A549 (cell line): ENCODE measurements at regions not wholly inside any gene's neighbourhood (a gene's known extent, or its start where the extent isn't known, plus 50 kb on each side); places are given as distances from the start of the nearest gene placed in this dataset.

Experiments used
- ATAC-seq, 2 experiments: fragments of 200-7000 bp in 1 of 2; fragments of >200 bp in 1 of 2; cut with Nextera tagmentation in 1 of 2; cut with Tn5 transposase in 1 of 2; 3 replicates each; pipeline versions ENCODE4 v1.8.0 to v1.9.1; 2018 to 2020; ENCODE audit warnings: mild to moderate bottlenecking in 1 of 2, moderate library complexity in 1 of 2
- CTCF ChIA-PET: fragments of 300-600 bp; sonication (Branson Sonifier 250); formaldehyde crosslinking; extraction: SDS; loops from one replicate; lab custom pipeline; 2021; ENCODE audit warnings: antibody characterized with exemption, inconsistent platforms; lab: Yijun Ruan, JAX
- POLR2A ChIA-PET: fragments of 350-600 bp; formaldehyde crosslinking; extraction: SDS; loops from one replicate; lab custom pipeline; 2021; ENCODE audit warnings: antibody characterized with exemption, inconsistent platforms; lab: Yijun Ruan, JAX
- DNase-seq, 2 experiments: peaks; one replicate each; pipeline versions ENCODE4 v3.0.0 to v3.0.0-alpha.2; 2011 to 2016; ENCODE audit warnings: low read depth in 1 of 2, low spot score in 1 of 2
- FAIRE-seq: peaks from 2 replicates; lab custom pipeline; 2011; peaks lifted over from hg19 to GRCh38; lab: Jason Lieb, UNC
- H3K27ac ChIP-seq, 2 experiments: fragments of >200 bp; sonication (Bioruptor Twin); formaldehyde crosslinking; 3 replicates each; pipeline ENCODE4 v1.5.1; 2016 to 2017
- H3K4me1 ChIP-seq: fragments of >200 bp; sonication (Bioruptor Twin); formaldehyde crosslinking; 3 replicates; pipeline ENCODE4 v1.6.1; 2016
- H3K4me2 ChIP-seq: fragments of >200 bp; sonication (Bioruptor Twin); formaldehyde crosslinking; 3 replicates; pipeline ENCODE4 v1.6.1; 2016
- H3K4me3 ChIP-seq: fragments of >200 bp; sonication (Bioruptor Twin); formaldehyde crosslinking; 3 replicates; pipeline ENCODE4 v1.5.1; 2016
- H3K9me3 ChIP-seq: fragments of >200 bp; sonication (Bioruptor Twin); formaldehyde crosslinking; 3 replicates; pipeline ENCODE4 v1.6.1; 2016
- BHLHE40 ChIP-seq: IDR thresholded peaks from 2 replicates; pipeline ENCODE4 v1.6.1; 2012; ENCODE audit warnings: low read depth, low read length, inconsistent platforms
- CBX2 ChIP-seq: fragments of 200-600 bp; sonication (generic); IDR thresholded peaks from 2 replicates; pipeline ENCODE4 v1.6.1; 2016; ENCODE audit warnings: low read depth, mild to moderate bottlenecking, borderline replicate concordance
- CBX8 ChIP-seq: fragments of 200-600 bp; sonication (generic); IDR thresholded peaks from 2 replicates; pipeline ENCODE4 v1.6.1; 2016
- FOSL2 ChIP-seq, 2 experiments: fragments of 450-650 bp in 1 of 2; fragments of >200 bp in 1 of 2; sonication (Bioruptor Twin) in 1 of 2; formaldehyde crosslinking; IDR thresholded peaks; 2 replicates each; pipeline versions ENCODE4 v1.5.0 to v1.6.1; 2016 to 2020; ENCODE audit warnings: mild to moderate bottlenecking in 1 of 2, moderate library complexity in 1 of 2
- FOXS1 ChIP-seq: fragments of 250-450 bp; sonication (Bioruptor Pico); IDR thresholded peaks from 2 replicates; pipeline ENCODE4 v1.5.0; 2020; ENCODE audit warnings: mild to moderate bottlenecking, moderate library complexity
- HDAC2 ChIP-seq: fragments of 200-600 bp; sonication (generic); IDR thresholded peaks from 2 replicates; pipeline ENCODE4 v1.6.1; 2016
- HEYL ChIP-seq: fragments of 250-450 bp; sonication (Bioruptor Pico); IDR thresholded peaks from 2 replicates; pipeline ENCODE4 v1.8.0; 2021; ENCODE audit warnings: mild to moderate bottlenecking, moderate library complexity
- KDM1A ChIP-seq: fragments of 200-600 bp; sonication (generic); IDR thresholded peaks from 2 replicates; pipeline ENCODE4 v1.6.1; 2016; ENCODE audit warnings: low read depth, mild to moderate bottlenecking
- MAZ ChIP-seq: fragments of 150-350 bp; IDR thresholded peaks from 2 replicates; pipeline ENCODE4 v1.6.1; 2014; ENCODE audit warnings: antibody characterized with exemption, low read depth, low read length, borderline replicate concordance
- POLR2AphosphoS2 ChIP-seq: conservative IDR thresholded peaks from 2 replicates; pipeline ENCODE4 v1.6.1; 2012; ENCODE audit warnings: low read length, improper control_type of control experiment, inconsistent platforms
- RFX5 ChIP-seq: fragments of 450-650 bp; IDR thresholded peaks from 2 replicates; pipeline ENCODE4 v1.7.1; 2014; ENCODE audit warnings: antibody characterized with exemption, mild to moderate bottlenecking, moderate library complexity
- RNF2 ChIP-seq: fragments of 200-600 bp; sonication (generic); IDR thresholded peaks from 2 replicates; pipeline ENCODE4 v1.6.1; 2016; ENCODE audit warnings: low read depth, mild to moderate bottlenecking, antibody characterized with exemption, moderate library complexity, borderline replicate concordance
- TP53 ChIP-seq: fragments of 250-450 bp; sonication (Bioruptor Pico); IDR thresholded peaks from 2 replicates; pipeline ENCODE4 v1.5.0; 2021; ENCODE audit warnings: mild to moderate bottlenecking, moderate library complexity
- ZFP36 ChIP-seq: fragments of 450-650 bp; IDR thresholded peaks from 2 replicates; pipeline ENCODE4 v1.6.1; 2014; ENCODE audit warnings: borderline replicate concordance; ENCODE audit not compliant: partially characterized antibody
- WGBS: methylation state at CpG from one replicate; pipeline ENCODE4 v1.1.6; 2017; ENCODE audit errors: missing lambda C conversion rate; 5-methylcytosine and 5-hydroxymethylcytosine counted together
- TF ChIP-seq, protein P1 (sequence below): fragments of 450-650 bp; IDR thresholded peaks from 2 replicates; pipeline ENCODE4 v1.6.1; 2014; ENCODE audit warnings: antibody characterized with exemption
- TF ChIP-seq, protein P2 (sequence below): fragments of 250-450 bp; sonication (Bioruptor Pico); IDR thresholded peaks from 2 replicates; pipeline ENCODE4 v1.5.0; 2020; ENCODE audit warnings: low read depth, mild to moderate bottlenecking, moderate library complexity
- TF ChIP-seq, protein P3 (sequence below): IDR thresholded peaks from 2 replicates; pipeline ENCODE4 v1.6.1; 2012
- TF ChIP-seq, protein P4 (sequence below): fragments of >200 bp; sonication (Bioruptor Twin); formaldehyde crosslinking; IDR thresholded peaks from 3 replicates; pipeline ENCODE4 v1.6.1; 2016
- TF ChIP-seq, protein P5 (sequence below): fragments of 250-450 bp; sonication (Bioruptor Pico); IDR thresholded peaks from 2 replicates; pipeline ENCODE4 v1.5.0; 2021; ENCODE audit warnings: mild to moderate bottlenecking, moderate library complexity, borderline replicate concordance
- TF ChIP-seq, protein P6 (sequence below): IDR thresholded peaks from 2 replicates; pipeline ENCODE4 v1.6.1; 2012; ENCODE audit warnings: low read depth, borderline replicate concordance

DNA sequence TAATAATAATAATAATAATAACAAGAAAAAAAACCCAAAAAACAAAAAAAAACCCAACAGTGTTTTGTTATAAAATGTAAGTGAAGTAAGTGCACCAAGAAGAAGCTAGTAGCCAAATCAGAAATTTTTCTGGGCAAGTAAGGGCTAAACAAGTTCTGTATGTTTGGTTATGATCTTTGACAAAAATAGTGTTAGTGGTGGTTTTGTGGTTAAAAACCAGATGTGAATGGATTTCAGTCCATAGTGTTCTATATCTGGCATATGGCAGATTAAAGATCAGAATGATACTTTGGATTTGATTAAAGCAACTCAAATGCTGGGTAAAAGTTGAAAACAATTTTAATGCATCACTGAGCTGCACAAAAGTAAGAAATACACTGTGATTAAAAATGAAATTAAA is 116.5 kb upstream of the NDST4 start:
- no peak overlapping the region for H3K4me2 ChIP-seq
- no peaks in the 10 kb centered on the region for H3K9me3 ChIP-seq
- POLR2A ChIA-PET: no interaction called here
- no peak overlapping the region for H3K27ac ChIP-seq
- no peaks in the 10 kb centered on the region for H3K4me1 ChIP-seq
- FAIRE-seq: no peak
- no peak for DNase-seq
- CTCF ChIA-PET: no interaction called here
- no peak overlapping the region for H3K4me3 ChIP-seq
- TF ChIP-seq, protein P1, sequence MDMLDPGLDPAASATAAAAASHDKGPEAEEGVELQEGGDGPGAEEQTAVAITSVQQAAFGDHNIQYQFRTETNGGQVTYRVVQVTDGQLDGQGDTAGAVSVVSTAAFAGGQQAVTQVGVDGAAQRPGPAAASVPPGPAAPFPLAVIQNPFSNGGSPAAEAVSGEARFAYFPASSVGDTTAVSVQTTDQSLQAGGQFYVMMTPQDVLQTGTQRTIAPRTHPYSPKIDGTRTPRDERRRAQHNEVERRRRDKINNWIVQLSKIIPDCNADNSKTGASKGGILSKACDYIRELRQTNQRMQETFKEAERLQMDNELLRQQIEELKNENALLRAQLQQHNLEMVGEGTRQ: no peak
- no peak for TF ChIP-seq MAZ
- no peak for TF ChIP-seq CBX8
- TF ChIP-seq, protein P2, sequence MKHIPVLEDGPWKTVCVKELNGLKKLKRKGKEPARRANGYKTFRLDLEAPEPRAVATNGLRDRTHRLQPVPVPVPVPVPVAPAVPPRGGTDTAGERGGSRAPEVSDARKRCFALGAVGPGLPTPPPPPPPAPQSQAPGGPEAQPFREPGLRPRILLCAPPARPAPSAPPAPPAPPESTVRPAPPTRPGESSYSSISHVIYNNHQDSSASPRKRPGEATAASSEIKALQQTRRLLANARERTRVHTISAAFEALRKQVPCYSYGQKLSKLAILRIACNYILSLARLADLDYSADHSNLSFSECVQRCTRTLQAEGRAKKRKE: no peak
- TF ChIP-seq BHLHE40: no peak
- no peak for TF ChIP-seq CBX2
- no peak for TF ChIP-seq ZFP36
- no peak for TF ChIP-seq FOSL2 (IDR thresholded peaks at IDR 0.05)
- TF ChIP-seq FOSL2 (CRISPR knock-in tag; IDR thresholded peaks at IDR 0.05): no peak
- ATAC-seq: no peak

DNA sequence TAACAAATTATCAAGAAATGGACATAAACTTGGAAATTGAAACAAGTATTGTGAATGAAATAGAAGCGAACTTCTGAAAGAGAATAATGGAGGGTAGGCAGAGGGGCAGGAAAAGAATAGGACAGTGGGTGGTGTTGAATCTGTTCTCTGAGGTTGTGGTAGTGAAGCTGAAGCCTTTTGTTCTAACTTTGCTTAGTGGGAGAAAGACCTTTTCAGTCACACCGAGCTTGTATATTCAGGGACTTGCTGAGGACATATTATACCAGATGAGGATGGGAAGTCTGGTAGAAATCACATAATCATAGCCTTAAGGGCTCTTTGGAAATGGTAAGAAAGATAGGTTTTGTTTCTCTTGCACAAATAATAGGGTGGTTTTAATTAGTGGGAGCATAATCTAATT is 115.4 kb upstream of the NDST4 start:
- H3K4me1 ChIP-seq: no peaks in the 10 kb centered on the region
- WGBS: 6% methylated on average over 2 of the region's 2 CpGs
- ATAC-seq (no peak), FAIRE-seq (no peak), DNase-seq (no peak)
- TF ChIP-seq KDM1A: no peak
- TF ChIP-seq TP53: no peak
- no peak for TF ChIP-seq FOXS1 (CRISPR knock-in tag)
- TF ChIP-seq, protein P3, sequence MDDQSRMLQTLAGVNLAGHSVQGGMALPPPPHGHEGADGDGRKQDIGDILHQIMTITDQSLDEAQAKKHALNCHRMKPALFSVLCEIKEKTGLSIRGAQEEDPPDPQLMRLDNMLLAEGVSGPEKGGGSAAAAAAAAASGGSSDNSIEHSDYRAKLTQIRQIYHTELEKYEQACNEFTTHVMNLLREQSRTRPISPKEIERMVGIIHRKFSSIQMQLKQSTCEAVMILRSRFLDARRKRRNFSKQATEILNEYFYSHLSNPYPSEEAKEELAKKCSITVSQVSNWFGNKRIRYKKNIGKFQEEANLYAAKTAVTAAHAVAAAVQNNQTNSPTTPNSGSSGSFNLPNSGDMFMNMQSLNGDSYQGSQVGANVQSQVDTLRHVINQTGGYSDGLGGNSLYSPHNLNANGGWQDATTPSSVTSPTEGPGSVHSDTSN: no peak
- no peak for TF ChIP-seq HDAC2
- TF ChIP-seq, protein P4, sequence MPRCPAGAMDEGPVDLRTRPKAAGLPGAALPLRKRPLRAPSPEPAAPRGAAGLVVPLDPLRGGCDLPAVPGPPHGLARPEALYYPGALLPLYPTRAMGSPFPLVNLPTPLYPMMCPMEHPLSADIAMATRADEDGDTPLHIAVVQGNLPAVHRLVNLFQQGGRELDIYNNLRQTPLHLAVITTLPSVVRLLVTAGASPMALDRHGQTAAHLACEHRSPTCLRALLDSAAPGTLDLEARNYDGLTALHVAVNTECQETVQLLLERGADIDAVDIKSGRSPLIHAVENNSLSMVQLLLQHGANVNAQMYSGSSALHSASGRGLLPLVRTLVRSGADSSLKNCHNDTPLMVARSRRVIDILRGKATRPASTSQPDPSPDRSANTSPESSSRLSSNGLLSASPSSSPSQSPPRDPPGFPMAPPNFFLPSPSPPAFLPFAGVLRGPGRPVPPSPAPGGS: no peak
- TF ChIP-seq RFX5: no peak
- TF ChIP-seq, protein P5, sequence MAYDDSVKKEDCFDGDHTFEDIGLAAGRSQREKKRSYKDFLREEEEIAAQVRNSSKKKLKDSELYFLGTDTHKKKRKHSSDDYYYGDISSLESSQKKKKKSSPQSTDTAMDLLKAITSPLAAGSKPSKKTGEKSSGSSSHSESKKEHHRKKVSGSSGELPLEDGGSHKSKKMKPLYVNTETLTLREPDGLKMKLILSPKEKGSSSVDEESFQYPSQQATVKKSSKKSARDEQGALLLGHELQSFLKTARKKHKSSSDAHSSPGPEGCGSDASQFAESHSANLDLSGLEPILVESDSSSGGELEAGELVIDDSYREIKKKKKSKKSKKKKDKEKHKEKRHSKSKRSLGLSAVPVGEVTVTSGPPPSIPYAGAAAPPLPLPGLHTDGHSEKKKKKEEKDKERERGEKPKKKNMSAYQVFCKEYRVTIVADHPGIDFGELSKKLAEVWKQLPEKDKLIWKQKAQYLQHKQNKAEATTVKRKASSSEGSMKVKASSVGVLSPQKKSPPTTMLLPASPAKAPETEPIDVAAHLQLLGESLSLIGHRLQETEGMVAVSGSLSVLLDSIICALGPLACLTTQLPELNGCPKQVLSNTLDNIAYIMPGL: no peak
- TF ChIP-seq, protein P6, sequence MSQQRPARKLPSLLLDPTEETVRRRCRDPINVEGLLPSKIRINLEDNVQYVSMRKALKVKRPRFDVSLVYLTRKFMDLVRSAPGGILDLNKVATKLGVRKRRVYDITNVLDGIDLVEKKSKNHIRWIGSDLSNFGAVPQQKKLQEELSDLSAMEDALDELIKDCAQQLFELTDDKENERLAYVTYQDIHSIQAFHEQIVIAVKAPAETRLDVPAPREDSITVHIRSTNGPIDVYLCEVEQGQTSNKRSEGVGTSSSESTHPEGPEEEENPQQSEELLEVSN: no peak
- no peak for TF ChIP-seq HEYL (CRISPR knock-in tag)
- no peak for TF ChIP-seq RNF2
- TF ChIP-seq ZFP36: no peak
- TF ChIP-seq POLR2AphosphoS2: no peak
- H3K4me3 ChIP-seq: no peak overlapping the region
- no peak overlapping the region for H3K4me2 ChIP-seq
- ChIA-PET CTCF (no interaction called here), POLR2A (no interaction called here)
- H3K27ac ChIP-seq: no peak overlapping the region
- no peaks in the 10 kb centered on the region for H3K9me3 ChIP-seq
